GM19324 (cell line): ENCODE measurements at regions not wholly inside any gene's neighbourhood (a gene's known extent, or its start where the extent isn't known, plus 50 kb on each side); places are given as distances from the start of the nearest gene placed in this dataset.
"Not testable (repeated sequence)": the region's sequence is repeated elsewhere in the genome, so short reads cannot be mapped to it uniquely, and the experiment has no call there.

Source experiments
- ATAC-seq: cut with Tn5 transposase; IDR thresholded peaks from one replicate; pipeline ENCODE4 v1.9.1; 2021; ENCODE audit warnings: mild to moderate bottlenecking, moderate library complexity; ENCODE audit not compliant: unreplicated experiment, low FRiP score

- no peak for ATAC-seq
Measured at GRCh38 chr9:115524453-115525059, 406.6 kb upstream of the TNC start.

GRCh38 chr9:115525111-115526058 lies 407.4 kb upstream of the TNC start:
- no peak for ATAC-seq

- no peak for ATAC-seq
Measured at GRCh38 chr9:115531410-115532125, 413.6 kb upstream of the TNC start.

- ATAC-seq, result no peak
Measured at GRCh38 chr9:115533511-115533910, 415.6 kb upstream of the TNC start.

GRCh38 chr9:115540091-115540490 lies 422.1 kb upstream of the TNC start:
- ATAC-seq, result no peak

- no peak for ATAC-seq
Measured at GRCh38 chr9:115543511-115543910, 425.6 kb upstream of the TNC start.

- ATAC-seq, result no peak
Measured at GRCh38 chr9:115548609-115549260, 430.8 kb upstream of the TNC start.

- no peak for ATAC-seq
Measured at GRCh38 chr9:115551396-115551795, 433.4 kb upstream of the TNC start.

GRCh38 chr9:115553060-115553773 lies 435.3 kb upstream of the TNC start:
- ATAC-seq, result no peak

GRCh38 chr9:115556432-115556831 lies 438.5 kb upstream of the TNC start:
- no peak for ATAC-seq

GRCh38 chr9:115575147-115575546 lies 457.2 kb upstream of the TNC start:
- ATAC-seq, result no peak

GRCh38 chr9:115585458-115585857 lies 467.5 kb upstream of the TNC start:
- ATAC-seq, result not testable (repeated sequence)

- no peak for ATAC-seq
Measured at GRCh38 chr9:115587310-115587709, 469.4 kb upstream of the TNC start.

- no peak for ATAC-seq
Measured at GRCh38 chr9:115590011-115590410, 472.1 kb upstream of the TNC start.

- ATAC-seq, result no peak
Measured at GRCh38 chr9:115591584-115591984, 473.6 kb upstream of the TNC start.

GRCh38 chr9:115593587-115594091 lies 475.7 kb upstream of the TNC start:
- no peak for ATAC-seq

- ATAC-seq, result no peak
Measured at GRCh38 chr9:115594557-115594956, 476.6 kb upstream of the TNC start.

GRCh38 chr9:115596021-115596745 lies 478.2 kb upstream of the TNC start:
- ATAC-seq, result no peak

- ATAC-seq, result no peak
Measured at GRCh38 chr9:115596746-115597080, 478.8 kb upstream of the TNC start.
